ENCODE measurements at regions not wholly inside any gene's neighbourhood (a gene's known extent, or its start where the extent isn't known, plus 50 kb on each side); places are given as distances from the start of the nearest gene placed in this dataset.

DNA sequence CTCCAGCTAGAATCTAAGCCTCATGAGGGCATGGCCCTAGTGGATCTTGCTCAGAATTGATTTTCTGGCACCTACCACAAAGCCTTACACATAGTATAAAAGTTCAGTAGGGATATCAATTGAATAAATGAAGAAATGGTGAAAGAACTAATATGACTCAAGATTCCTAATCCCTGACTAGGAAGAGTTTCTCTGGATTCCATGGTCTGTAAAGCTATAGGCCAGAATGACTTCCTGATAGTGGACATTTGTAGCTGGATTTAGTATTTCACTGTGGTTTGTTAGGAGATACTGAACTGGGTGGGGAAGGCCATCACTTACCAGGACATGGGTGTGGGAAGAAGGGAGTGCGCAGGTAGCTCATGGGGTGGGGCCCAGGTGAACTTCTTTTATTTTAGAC is 168.9 kb downstream of the RAP2B start:
- no peak overlapping the region for H3K27ac ChIP-seq (ENCODE audit: low read length)
- no peak overlapping the region for H3K9ac ChIP-seq (ENCODE audit: low read depth, low read length)
- no peak overlapping the region for H3K4me3 ChIP-seq (ENCODE audit: low read depth in 1 of 2, low read length in 2 of 2)
- H3K79me2 ChIP-seq (ENCODE audit: insufficient read depth, low read length): no peaks in the 10 kb centered on the region
- H4K20me1 ChIP-seq (ENCODE audit: insufficient read depth, low read length): no peaks in the 10 kb centered on the region
- DNase-seq (no peak), ATAC-seq (ENCODE audit: insufficient read depth, low read depth) (no peak)
- no peaks in the 10 kb centered on the region for H3K4me1 ChIP-seq (ENCODE audit: insufficient read depth, low read length)
- no peaks in the 10 kb centered on the region for H3K36me3 ChIP-seq (ENCODE audit: insufficient read depth, low read length)
- no peak overlapping the region for H2AFZ ChIP-seq (ENCODE audit: low read depth, low read length)
- H3K27me3 ChIP-seq (ENCODE audit: insufficient read depth, low read length, poor library complexity): no peaks in the 10 kb centered on the region
- TF ChIP-seq EZH2 (IDR thresholded peaks at IDR 0.05; ENCODE audit: borderline replicate concordance, low read depth, low read length, severe bottlenecking): no peak
- TF ChIP-seq, protein P1, sequence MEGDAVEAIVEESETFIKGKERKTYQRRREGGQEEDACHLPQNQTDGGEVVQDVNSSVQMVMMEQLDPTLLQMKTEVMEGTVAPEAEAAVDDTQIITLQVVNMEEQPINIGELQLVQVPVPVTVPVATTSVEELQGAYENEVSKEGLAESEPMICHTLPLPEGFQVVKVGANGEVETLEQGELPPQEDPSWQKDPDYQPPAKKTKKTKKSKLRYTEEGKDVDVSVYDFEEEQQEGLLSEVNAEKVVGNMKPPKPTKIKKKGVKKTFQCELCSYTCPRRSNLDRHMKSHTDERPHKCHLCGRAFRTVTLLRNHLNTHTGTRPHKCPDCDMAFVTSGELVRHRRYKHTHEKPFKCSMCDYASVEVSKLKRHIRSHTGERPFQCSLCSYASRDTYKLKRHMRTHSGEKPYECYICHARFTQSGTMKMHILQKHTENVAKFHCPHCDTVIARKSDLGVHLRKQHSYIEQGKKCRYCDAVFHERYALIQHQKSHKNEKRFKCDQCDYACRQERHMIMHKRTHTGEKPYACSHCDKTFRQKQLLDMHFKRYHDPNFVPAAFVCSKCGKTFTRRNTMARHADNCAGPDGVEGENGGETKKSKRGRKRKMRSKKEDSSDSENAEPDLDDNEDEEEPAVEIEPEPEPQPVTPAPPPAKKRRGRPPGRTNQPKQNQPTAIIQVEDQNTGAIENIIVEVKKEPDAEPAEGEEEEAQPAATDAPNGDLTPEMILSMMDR (IDR thresholded peaks at IDR 0.05; ENCODE audit: borderline replicate concordance, extremely low read depth, low read length, poor library complexity, severe bottlenecking): no peak
- H3K4me2 ChIP-seq (ENCODE audit: insufficient read depth, low read length): no peak overlapping the region
- no peaks in the 10 kb centered on the region for H3K9me3 ChIP-seq (ENCODE audit: insufficient read depth, low read length, severe bottlenecking)

DNA sequence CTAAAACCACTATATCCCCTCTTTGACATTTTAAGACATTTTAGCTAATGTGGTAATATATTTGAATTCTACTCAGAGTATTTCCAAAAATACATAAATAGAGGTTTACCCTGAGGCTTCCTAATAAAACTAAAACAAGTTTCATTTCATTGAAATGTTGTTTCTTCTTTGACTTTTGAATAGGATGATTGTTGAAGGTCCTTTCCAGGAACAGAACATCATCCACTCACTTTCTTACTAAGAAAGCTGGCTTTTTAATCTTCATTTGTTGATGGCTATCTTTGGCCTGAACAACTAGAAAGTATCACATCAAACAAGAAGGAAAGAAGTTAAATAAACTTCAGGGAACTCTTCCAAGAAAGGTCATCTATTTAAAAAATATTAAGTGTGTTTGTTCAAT is 169.7 kb downstream of the RAP2B start:
- Histone ChIP-seq H3K4me2 (ENCODE audit: insufficient read depth, low read length) (no peak overlapping the region), H2AFZ (ENCODE audit: low read depth, low read length) (no peak overlapping the region), H3K9ac (ENCODE audit: low read depth, low read length) (no peak overlapping the region), H3K27ac (ENCODE audit: low read length) (no peak overlapping the region), H3K4me3 (ENCODE audit: low read depth in 1 of 2, low read length in 2 of 2) (no peak overlapping the region), H4K20me1 (ENCODE audit: insufficient read depth, low read length) (no peaks in the 10 kb centered on the region), H3K9me3 (ENCODE audit: insufficient read depth, low read length, severe bottlenecking) (no peaks in the 10 kb centered on the region), H3K36me3 (ENCODE audit: insufficient read depth, low read length) (no peaks in the 10 kb centered on the region), H3K4me1 (ENCODE audit: insufficient read depth, low read length) (no peaks in the 10 kb centered on the region), H3K79me2 (ENCODE audit: insufficient read depth, low read length) (no peaks in the 10 kb centered on the region), H3K27me3 (ENCODE audit: insufficient read depth, low read length, poor library complexity) (no peaks in the 10 kb centered on the region)
- DNase-seq (no peak), ATAC-seq (ENCODE audit: insufficient read depth, low read depth) (no peak)
- no peak for TF ChIP-seq EZH2 (IDR thresholded peaks at IDR 0.05; ENCODE audit: borderline replicate concordance, low read depth, low read length, severe bottlenecking)
- TF ChIP-seq, protein P1 (IDR thresholded peaks at IDR 0.05; ENCODE audit: borderline replicate concordance, extremely low read depth, low read length, poor library complexity, severe bottlenecking): no peak

DNA sequence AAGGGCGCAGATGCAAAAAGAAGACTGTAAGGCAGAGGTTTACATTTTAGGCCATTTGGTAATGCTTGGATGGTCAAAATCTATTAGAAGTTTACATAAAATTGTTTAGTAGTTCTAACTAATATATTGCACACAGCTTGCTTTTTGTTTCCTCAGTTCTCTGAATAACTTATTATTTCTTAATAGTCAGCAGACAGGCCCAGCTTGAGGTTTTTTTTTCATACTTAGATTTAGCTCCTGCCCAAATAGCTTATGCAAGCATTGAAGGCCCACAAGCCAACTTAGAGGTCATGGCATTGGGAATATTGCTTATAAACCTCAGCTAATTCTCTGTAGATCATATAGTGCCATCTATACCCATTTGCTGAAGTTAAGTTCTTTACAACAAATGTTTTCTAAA is 172.5 kb downstream of the RAP2B start:
- DNase-seq (no peak), ATAC-seq (ENCODE audit: insufficient read depth, low read depth) (no peak)
- no peaks in the 10 kb centered on the region for H3K9me3 ChIP-seq (ENCODE audit: insufficient read depth, low read length, severe bottlenecking)
- H2AFZ ChIP-seq (ENCODE audit: low read depth, low read length): no peak overlapping the region
- H3K4me2 ChIP-seq (ENCODE audit: insufficient read depth, low read length): no peak overlapping the region
- TF ChIP-seq, protein P1 (IDR thresholded peaks at IDR 0.05; ENCODE audit: borderline replicate concordance, extremely low read depth, low read length, poor library complexity, severe bottlenecking): no peak
- TF ChIP-seq EZH2 (IDR thresholded peaks at IDR 0.05; ENCODE audit: borderline replicate concordance, low read depth, low read length, severe bottlenecking): no peak
- no peaks in the 10 kb centered on the region for H3K4me1 ChIP-seq (ENCODE audit: insufficient read depth, low read length)
- H3K4me3 ChIP-seq (ENCODE audit: low read depth in 1 of 2, low read length in 2 of 2): no peak overlapping the region
- H3K27me3 ChIP-seq (ENCODE audit: insufficient read depth, low read length, poor library complexity): no peaks in the 10 kb centered on the region
- no peak overlapping the region for H3K27ac ChIP-seq (ENCODE audit: low read length)
- H4K20me1 ChIP-seq (ENCODE audit: insufficient read depth, low read length): no peaks in the 10 kb centered on the region
- no peaks in the 10 kb centered on the region for H3K79me2 ChIP-seq (ENCODE audit: insufficient read depth, low read length)
- H3K36me3 ChIP-seq (ENCODE audit: insufficient read depth, low read length): no peaks in the 10 kb centered on the region
- no peak overlapping the region for H3K9ac ChIP-seq (ENCODE audit: low read depth, low read length)

DNA sequence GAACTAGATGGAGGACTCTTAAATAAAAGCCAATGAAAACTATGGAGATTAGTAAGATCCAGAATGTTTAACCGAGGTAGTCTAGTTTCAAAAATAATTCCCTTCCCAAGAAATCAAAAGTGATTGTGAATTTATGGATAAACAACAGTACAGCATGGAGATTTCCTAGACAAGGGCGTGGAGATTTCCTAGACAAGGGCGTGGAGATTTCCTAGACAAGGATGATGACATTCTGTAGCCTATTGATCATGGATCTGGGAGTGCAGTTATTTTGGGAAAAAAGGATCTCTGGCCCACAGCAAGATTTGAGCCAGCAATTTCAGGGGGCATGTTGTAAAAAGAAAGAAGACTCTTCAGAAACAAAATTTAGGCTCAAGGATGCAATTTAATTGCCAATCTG is 175.3 kb downstream of the RAP2B start:
- DNase-seq (no peak), ATAC-seq (ENCODE audit: insufficient read depth, low read depth) (no peak)
- no peak overlapping the region for H3K9ac ChIP-seq (ENCODE audit: low read depth, low read length)
- H3K79me2 ChIP-seq (ENCODE audit: insufficient read depth, low read length): no peaks in the 10 kb centered on the region
- no peak overlapping the region for H2AFZ ChIP-seq (ENCODE audit: low read depth, low read length)
- H3K27me3 ChIP-seq (ENCODE audit: insufficient read depth, low read length, poor library complexity): no peaks in the 10 kb centered on the region
- H3K27ac ChIP-seq (ENCODE audit: low read length): no peak overlapping the region
- no peak for TF ChIP-seq EZH2 (IDR thresholded peaks at IDR 0.05; ENCODE audit: borderline replicate concordance, low read depth, low read length, severe bottlenecking)
- TF ChIP-seq, protein P1 (IDR thresholded peaks at IDR 0.05; ENCODE audit: borderline replicate concordance, extremely low read depth, low read length, poor library complexity, severe bottlenecking): no peak
- no peak overlapping the region for H3K4me3 ChIP-seq (ENCODE audit: low read depth in 1 of 2, low read length in 2 of 2)
- H3K4me2 ChIP-seq (ENCODE audit: insufficient read depth, low read length): no peak overlapping the region
- H3K4me1 ChIP-seq (ENCODE audit: insufficient read depth, low read length): no peaks in the 10 kb centered on the region
- no peaks in the 10 kb centered on the region for H3K36me3 ChIP-seq (ENCODE audit: insufficient read depth, low read length)
- H4K20me1 ChIP-seq (ENCODE audit: insufficient read depth, low read length): no peaks in the 10 kb centered on the region
- no peaks in the 10 kb centered on the region for H3K9me3 ChIP-seq (ENCODE audit: insufficient read depth, low read length, severe bottlenecking)
